ENCODE measurements at regions not wholly inside any gene's neighbourhood (a gene's known extent, or its start where the extent isn't known, plus 50 kb on each side); places are given as distances from the start of the nearest gene placed in this dataset.

- Histone ChIP-seq H3K27ac (ENCODE audit: low read depth, low read length) (no peak overlapping the region), H3K36me3 (ENCODE audit: insufficient read depth, low read length) (no peaks in the 10 kb centered on the region), H2AFZ (ENCODE audit: low read length) (no peak overlapping the region), H3K4me3 (ENCODE audit: insufficient read depth, low read length) (no peak overlapping the region), H3K79me2 (ENCODE audit: insufficient read depth, low read length) (no peaks in the 10 kb centered on the region), H3K9me3 (ENCODE audit: low read depth, low read length) (no peaks in the 10 kb centered on the region), H3K4me1 (ENCODE audit: insufficient read depth, low read length) (no peaks in the 10 kb centered on the region), H3K27me3 (ENCODE audit: insufficient read depth, low read length) (no peaks in the 10 kb centered on the region), H3K4me2 (ENCODE audit: insufficient read depth, low read length) (no peak overlapping the region), H4K20me1 (ENCODE audit: insufficient read depth, low read length) (no peaks in the 10 kb centered on the region)
- no peak for DNase-seq (ENCODE audit: insufficient read length, low spot score, missing footprints)
- TF ChIP-seq, protein P1, sequence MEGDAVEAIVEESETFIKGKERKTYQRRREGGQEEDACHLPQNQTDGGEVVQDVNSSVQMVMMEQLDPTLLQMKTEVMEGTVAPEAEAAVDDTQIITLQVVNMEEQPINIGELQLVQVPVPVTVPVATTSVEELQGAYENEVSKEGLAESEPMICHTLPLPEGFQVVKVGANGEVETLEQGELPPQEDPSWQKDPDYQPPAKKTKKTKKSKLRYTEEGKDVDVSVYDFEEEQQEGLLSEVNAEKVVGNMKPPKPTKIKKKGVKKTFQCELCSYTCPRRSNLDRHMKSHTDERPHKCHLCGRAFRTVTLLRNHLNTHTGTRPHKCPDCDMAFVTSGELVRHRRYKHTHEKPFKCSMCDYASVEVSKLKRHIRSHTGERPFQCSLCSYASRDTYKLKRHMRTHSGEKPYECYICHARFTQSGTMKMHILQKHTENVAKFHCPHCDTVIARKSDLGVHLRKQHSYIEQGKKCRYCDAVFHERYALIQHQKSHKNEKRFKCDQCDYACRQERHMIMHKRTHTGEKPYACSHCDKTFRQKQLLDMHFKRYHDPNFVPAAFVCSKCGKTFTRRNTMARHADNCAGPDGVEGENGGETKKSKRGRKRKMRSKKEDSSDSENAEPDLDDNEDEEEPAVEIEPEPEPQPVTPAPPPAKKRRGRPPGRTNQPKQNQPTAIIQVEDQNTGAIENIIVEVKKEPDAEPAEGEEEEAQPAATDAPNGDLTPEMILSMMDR (IDR thresholded peaks at IDR 0.05; ENCODE audit: extremely low read depth, low read depth, low read length): no peak
Observed at GRCh38 chr4:160826339-160826679, 1337.5 kb downstream of the FSTL5 start.

DNA sequence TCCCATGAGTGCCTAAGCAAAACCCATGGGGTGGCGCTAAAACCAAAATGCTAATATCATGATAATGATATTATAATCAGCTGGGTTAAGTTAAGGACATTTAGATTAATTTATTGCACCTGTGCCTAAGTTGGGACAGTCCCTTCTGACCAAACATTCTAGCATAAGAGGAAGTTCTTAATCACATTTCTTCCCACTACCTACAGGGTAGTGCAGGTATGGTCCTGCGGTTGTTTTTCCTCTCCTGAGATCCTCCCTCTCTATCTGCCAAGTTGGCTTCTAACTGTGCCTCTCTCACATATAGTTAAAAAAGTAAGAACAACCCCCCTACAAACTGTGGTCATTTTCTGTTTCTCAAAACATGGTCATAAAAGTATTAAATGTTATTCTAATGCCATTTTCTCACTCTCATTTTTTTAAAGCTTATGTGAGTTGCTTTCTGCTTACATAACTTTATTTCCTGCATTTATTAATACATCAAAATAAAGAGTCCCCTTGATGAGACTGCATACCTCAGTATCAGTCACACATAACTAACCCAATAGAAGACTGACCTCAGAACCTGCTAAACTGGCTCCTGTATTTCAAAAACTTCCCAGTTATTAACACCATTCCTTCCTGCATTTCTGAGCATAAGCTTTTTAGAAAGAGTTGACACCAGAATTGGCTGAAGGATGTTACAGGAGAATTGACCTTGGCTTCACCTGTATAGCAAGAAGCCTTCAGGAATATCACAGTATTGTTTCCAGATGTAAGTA is 1332.5 kb downstream of the FSTL5 start:
- H3K79me2 ChIP-seq (ENCODE audit: insufficient read depth, low read length): no peaks in the 10 kb centered on the region
- H3K4me1 ChIP-seq (ENCODE audit: insufficient read depth, low read length): no peaks in the 10 kb centered on the region
- no peak overlapping the region for H3K4me3 ChIP-seq (ENCODE audit: insufficient read depth, low read length)
- H3K27ac ChIP-seq (ENCODE audit: low read depth, low read length): no peak overlapping the region
- no peak overlapping the region for H3K4me2 ChIP-seq (ENCODE audit: insufficient read depth, low read length)
- TF ChIP-seq, protein P1 (IDR thresholded peaks at IDR 0.05; ENCODE audit: extremely low read depth, low read depth, low read length): no peak
- H3K9me3 ChIP-seq (ENCODE audit: low read depth, low read length): no peaks in the 10 kb centered on the region
- H3K27me3 ChIP-seq (ENCODE audit: insufficient read depth, low read length): no peaks in the 10 kb centered on the region
- no peak overlapping the region for H2AFZ ChIP-seq (ENCODE audit: low read length)
- no peak for DNase-seq (ENCODE audit: insufficient read length, low spot score, missing footprints)
- H3K36me3 ChIP-seq (ENCODE audit: insufficient read depth, low read length): no peaks in the 10 kb centered on the region
- H4K20me1 ChIP-seq (ENCODE audit: insufficient read depth, low read length): no peaks in the 10 kb centered on the region

- Histone ChIP-seq H4K20me1 (ENCODE audit: insufficient read depth, low read length) (no peaks in the 10 kb centered on the region), H2AFZ (ENCODE audit: low read length) (no peak overlapping the region), H3K4me3 (ENCODE audit: insufficient read depth, low read length) (no peak overlapping the region), H3K27me3 (ENCODE audit: insufficient read depth, low read length) (no peaks in the 10 kb centered on the region), H3K4me2 (ENCODE audit: insufficient read depth, low read length) (no peak overlapping the region), H3K79me2 (ENCODE audit: insufficient read depth, low read length) (no peaks in the 10 kb centered on the region), H3K36me3 (ENCODE audit: insufficient read depth, low read length) (no peaks in the 10 kb centered on the region), H3K4me1 (ENCODE audit: insufficient read depth, low read length) (no peaks in the 10 kb centered on the region), H3K9me3 (ENCODE audit: low read depth, low read length) (no peaks in the 10 kb centered on the region), H3K27ac (ENCODE audit: low read depth, low read length) (no peak overlapping the region)
- TF ChIP-seq, protein P1 (IDR thresholded peaks at IDR 0.05; ENCODE audit: extremely low read depth, low read depth, low read length): no peak
- DNase-seq (ENCODE audit: insufficient read length, low spot score, missing footprints): no peak
Observed at GRCh38 chr4:160835789-160836188, 1328.0 kb downstream of the FSTL5 start.

DNA sequence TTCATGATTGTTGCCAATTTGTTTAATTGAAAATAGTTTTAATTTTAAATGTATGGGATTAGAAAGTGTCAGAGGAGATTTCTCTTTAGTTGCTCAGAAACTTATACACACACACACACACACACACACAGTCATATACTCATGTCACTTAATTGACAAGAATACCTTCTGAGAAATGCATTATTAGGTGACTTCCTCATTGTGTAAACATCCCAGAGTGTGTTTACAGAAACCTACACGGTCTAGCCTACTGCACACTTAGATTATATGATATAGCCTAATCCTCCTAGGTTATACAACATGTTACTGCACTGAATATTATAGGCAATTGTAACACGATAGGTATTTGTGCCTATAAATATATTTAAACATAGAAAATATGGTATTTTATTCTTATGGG is 1327.4 kb downstream of the FSTL5 start:
- TF ChIP-seq, protein P1 (IDR thresholded peaks at IDR 0.05; ENCODE audit: extremely low read depth, low read depth, low read length): no peak
- Histone ChIP-seq H3K4me3 (ENCODE audit: insufficient read depth, low read length) (no peak overlapping the region), H3K27me3 (ENCODE audit: insufficient read depth, low read length) (no peaks in the 10 kb centered on the region), H3K4me2 (ENCODE audit: insufficient read depth, low read length) (no peak overlapping the region), H4K20me1 (ENCODE audit: insufficient read depth, low read length) (no peaks in the 10 kb centered on the region), H2AFZ (ENCODE audit: low read length) (no peak overlapping the region), H3K9me3 (ENCODE audit: low read depth, low read length) (no peaks in the 10 kb centered on the region), H3K79me2 (ENCODE audit: insufficient read depth, low read length) (no peaks in the 10 kb centered on the region), H3K4me1 (ENCODE audit: insufficient read depth, low read length) (no peaks in the 10 kb centered on the region), H3K36me3 (ENCODE audit: insufficient read depth, low read length) (no peaks in the 10 kb centered on the region), H3K27ac (ENCODE audit: low read depth, low read length) (no peak overlapping the region)
- DNase-seq (ENCODE audit: insufficient read length, low spot score, missing footprints): no peak
